COLO668 (cell line): ENCODE measurements at regions not wholly inside any gene's neighbourhood (a gene's known extent, or its start where the extent isn't known, plus 50 kb on each side); places are given as distances from the start of the nearest gene placed in this dataset.

ENCODE experiments used
- DNase-seq: peaks from one replicate; lab custom pipeline; 2025; ENCODE audit not compliant: unreplicated experiment; lab: John Stamatoyannopoulos, UW

- DNase-seq, result no peak
These were observed 101.2 kb upstream of the IRF2BP2 start for GRCh38 chr1:234710936-234711724.

DNA sequence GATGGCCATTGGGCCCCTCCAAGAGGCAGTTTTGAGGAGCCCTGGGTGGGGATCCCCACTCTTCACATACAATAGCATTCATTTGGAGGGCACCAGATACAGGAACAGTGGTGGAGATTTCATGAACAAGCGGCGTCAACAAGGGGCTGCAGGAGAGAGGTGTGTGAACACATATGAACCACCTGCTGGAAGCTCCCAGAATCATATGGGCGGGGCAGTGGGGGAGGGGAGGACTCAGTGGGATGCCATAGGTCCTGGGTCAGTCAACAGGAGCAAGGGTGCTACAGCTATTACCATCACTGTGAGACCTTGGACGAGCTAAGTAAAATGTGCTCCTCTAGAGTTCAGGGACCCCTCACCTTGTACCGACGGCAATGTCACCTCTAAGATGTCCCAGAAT, 100.4 kb upstream of the IRF2BP2 start:
- DNase-seq, result no peak

GRCh38 chr1:234709473-234710228, 99.7 kb upstream of the IRF2BP2 start:
- peak; percentile 70 for DNase-seq

GRCh38 chr1:234708700-234709395, 98.9 kb upstream of the IRF2BP2 start:
- DNase-seq, result no peak

DNA sequence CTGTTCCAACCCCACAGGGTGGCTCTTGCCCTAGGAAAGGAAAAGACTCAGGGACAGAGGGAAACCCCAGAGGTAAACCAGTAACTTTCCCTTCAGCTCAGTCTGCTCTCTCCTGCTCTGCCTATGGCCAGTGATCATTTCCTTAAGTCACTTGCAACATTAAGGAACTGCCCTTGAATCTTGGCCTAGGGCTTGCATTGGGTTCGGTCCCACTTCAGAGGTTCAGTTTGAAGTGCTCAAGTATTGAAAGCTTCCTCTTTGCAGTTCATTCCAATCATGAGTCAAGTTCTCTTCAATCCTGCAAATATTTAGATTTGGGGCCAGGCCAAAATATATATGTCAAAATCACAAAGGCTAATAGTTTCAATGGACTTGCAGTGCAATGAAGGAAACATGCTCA, 97.7 kb upstream of the IRF2BP2 start:
- DNase-seq, result no peak

- no peak for DNase-seq
These were observed 97.0 kb upstream of the IRF2BP2 start for GRCh38 chr1:234706931-234707330.

- DNase-seq, result no peak
These were observed 96.2 kb upstream of the IRF2BP2 start for GRCh38 chr1:234706199-234706598.

DNA sequence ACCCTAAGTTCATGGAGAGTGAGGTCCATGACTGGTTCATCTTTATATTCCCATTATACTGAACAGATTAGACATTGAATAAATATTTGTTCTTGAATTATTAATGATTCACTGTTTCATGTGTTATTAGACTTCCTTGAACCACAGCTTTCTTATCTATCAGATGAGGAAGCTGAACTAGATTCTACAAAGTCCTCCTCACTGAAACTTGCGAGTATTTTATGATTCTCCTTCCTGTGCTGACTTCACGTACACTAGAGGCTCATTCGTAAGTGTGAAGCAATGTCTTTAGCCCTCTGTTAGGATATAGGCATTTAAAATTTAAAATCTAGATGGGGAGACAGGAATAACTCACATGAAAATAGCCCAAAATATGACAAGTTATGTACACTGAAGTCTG, 95.6 kb upstream of the IRF2BP2 start:
- no peak for DNase-seq

- DNase-seq, result no peak
These were observed 94.3 kb upstream of the IRF2BP2 start for GRCh38 chr1:234704106-234704887.

DNA sequence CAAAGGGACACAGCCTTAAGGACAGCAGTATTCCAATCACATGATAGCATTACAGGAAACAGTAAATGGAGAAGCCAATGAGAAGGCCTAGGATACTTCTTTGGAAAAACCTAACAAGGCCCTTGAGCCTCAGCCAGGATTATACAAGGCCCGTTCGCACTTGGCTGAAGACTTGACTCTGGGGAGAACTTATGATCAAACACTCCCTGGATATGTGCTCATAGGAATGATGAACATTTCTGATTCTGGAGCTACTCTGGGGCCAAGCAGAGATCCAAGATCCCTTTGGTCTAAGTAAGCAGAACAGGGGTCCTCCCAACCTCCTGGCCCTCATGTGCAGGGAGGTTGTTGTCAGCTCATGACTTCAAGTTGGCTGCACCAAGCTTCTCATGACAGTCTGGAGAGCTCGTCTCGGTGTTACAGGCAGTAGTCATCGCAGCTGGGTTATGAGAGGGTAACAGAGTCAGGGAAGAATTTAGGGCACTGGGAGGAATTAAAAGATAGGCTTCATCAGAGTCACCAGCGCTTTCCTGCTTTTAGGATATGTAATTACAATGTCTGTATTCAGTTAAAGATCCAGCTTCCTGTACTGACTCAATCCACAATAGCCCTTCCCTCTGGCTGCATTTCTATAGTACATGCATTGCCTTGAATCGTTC, 92.5 kb upstream of the IRF2BP2 start:
- no peak for DNase-seq

GRCh38 chr1:234701737-234702341, 91.9 kb upstream of the IRF2BP2 start:
- DNase-seq, result no peak

DNA sequence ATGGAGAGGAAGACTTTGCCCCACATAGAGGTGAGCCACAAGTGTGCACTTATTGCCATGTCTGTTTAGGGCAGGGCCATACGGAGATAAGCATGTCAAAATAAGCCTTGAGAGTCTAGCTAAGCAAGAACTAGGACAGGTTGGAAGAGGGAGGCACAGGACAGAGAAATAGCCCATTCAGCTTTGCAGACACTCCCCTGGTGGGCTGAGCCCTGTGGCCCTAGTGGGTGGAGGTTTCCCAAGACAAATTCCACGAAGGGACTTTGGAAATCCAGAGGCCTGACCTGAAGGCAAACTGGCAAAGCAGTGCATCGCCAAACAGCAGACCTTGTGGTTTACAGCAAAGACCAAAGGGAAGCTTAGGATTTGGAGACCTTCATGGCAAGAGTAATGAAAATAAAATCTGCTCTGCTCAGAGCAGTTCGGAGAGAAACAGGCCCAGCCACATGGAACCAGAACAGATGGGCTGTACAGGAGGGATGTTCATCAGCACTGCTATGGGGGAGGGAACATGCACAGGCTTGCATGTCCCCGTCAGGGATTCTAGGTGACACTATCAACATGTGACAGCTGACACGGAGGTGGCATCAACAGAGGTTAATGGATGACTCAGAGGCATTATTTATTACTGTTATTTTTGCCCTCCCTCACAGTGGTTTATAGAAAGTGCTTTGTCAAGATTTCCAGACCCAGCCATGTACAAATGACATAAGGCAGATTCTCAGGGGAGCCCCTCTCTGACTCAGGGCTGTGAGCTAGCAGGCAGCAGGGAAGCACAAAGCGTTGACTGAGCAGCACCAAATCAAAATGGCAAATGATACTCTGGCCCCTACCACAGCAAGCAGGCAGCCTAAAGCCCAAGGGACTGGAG, 90.1 kb upstream of the IRF2BP2 start:
- DNase-seq, result peak; percentile 43

GRCh38 chr1:234698686-234699085, 88.7 kb upstream of the IRF2BP2 start:
- DNase-seq, result no peak

GRCh38 chr1:234697741-234698140, 87.8 kb upstream of the IRF2BP2 start:
- no peak for DNase-seq

GRCh38 chr1:234697015-234697414, 87.0 kb upstream of the IRF2BP2 start:
- DNase-seq, result no peak

GRCh38 chr1:234696148-234696576, 86.2 kb upstream of the IRF2BP2 start:
- no peak for DNase-seq

DNA sequence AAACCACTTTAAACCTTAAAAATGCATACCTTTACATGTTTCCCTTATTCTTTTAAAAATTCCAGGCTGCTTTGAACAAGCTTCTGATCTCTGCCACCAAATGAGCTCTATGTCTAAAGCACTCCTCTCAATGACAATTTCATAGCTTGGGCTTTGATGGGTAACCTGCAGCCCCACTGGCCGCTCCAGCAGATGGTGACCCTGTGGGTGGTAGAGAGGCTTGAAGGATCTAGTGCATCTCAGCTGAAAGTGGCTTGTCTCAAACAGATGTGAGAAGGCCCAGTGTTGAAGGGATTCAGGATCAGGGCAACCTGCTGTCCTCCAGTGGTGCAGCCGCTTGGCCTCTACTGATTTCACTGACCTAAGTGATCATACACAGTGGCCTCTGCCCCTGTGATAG, 84.7 kb upstream of the IRF2BP2 start:
- DNase-seq, result no peak

DNA sequence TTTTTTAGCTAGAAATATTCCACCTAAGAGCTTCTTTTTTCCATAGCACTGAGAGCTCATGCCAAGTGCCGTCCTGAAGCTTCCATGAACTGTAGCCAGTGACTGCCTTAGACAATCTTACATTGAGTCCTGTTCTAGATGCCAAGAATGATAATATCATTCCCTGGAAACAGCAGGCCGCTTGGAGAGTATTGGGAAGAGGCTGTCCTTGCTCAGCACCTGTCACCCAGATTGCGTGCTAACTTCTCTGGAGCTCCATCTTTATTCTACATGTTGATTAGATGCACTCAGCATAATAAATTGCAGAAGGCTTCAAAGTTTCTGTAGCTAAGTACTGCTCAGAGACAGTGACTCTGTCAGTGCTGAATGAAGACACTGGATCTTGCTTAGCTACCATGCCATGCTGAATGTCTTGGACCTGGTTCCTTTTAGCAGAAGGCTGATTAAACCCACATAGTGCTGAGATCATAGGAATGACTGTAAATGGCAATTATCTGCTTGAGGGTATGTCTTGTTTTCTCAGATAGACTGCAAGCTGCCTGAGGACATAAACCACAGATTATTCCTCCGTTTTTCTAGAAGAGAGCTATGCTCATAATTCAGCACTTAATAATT, 83.1 kb upstream of the IRF2BP2 start:
- DNase-seq, result no peak

DNA sequence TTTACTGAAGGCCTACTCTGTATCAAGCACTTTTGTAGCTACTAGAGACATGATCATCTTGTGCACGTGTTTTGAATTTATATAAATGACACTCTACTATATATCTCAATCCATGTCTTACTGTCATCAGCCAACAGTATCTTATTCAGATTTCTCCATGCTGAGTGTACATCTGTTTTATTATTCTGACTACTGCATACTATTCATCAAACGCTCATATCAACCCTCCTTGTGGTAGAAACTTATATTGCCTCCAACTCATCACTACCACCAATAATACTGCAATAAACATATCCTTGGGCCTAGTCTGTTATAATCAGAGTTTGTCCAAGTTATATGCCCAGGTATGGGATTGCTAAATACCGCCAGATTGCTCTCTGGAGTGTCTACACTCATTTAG, 81.6 kb upstream of the IRF2BP2 start:
- no peak for DNase-seq
